ENCODE measurements at regions not wholly inside any gene's neighbourhood (a gene's known extent, or its start where the extent isn't known, plus 50 kb on each side); places are given as distances from the start of the nearest gene placed in this dataset.

GRCh38 chrX:26747877-26748276, 531.9 kb downstream of the MAGEB5 start:
- TF ChIP-seq CTCF (conservative IDR thresholded peaks at IDR 0.05; ENCODE audit: low read length), result no peak
- H3K4me3 ChIP-seq (ENCODE audit: low read length), result no peak overlapping the region
- DNase-seq (ENCODE audit: low read depth), result no peak

DNA sequence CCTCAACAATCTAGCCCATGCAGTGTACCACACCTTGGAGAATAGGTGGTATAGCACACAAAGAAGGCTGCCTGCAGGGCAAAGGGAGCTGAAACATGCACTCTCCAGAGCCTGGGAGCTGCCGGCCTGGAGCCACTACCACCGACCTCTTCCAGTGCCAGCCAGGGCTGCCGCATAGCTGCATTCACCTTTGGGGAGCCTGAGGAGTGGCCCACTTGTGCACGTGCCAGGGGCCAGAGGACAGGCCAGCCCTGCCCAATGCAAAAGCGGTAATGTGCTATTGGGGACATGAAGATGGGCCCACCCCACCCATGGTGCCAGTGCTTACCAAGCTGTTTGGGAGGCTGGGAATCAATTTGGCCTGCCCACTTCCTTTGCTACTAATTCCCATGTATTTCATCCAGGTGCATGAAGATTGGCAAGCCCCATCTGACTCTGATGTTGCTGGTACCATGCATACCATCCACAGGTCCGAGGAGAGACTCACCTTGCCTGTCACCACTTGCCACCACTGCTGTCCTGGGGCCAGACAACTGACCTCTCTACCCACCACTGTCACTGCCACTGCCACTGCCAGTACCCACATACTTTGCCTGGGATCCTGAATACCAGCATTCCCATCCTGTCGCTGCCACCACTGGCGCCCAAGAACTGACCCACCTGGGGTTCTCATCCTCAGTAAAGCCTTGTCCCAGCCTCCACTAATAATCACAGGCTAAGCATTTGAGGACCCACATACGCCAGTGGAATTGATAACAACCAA, 506.9 kb downstream of the MAGEB5 start:
- no peak for TF ChIP-seq CTCF (conservative IDR thresholded peaks at IDR 0.05; ENCODE audit: low read length)
- no peak for DNase-seq (ENCODE audit: low read depth)
- H3K4me3 ChIP-seq (ENCODE audit: low read length), result no peak overlapping the region

DNA sequence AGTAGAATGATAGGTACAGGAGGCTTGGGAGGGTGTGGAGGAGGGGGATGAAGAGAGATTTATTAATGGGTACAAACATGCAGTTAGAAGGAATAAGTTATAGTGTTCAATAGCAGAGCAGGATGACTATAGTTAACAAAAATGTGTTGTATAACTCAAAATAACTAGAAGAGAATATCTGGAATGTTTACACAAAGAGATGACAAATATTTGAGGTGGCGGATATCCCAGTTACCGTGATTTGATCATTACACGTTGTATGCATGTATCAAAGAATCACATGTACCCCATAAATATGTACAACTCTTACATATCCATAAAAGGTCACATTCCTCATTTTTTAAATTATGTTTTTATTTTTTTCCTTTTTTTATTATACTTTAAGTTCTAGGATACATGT, 456.6 kb downstream of the MAGEB5 start:
- no peak for TF ChIP-seq CTCF (conservative IDR thresholded peaks at IDR 0.05; ENCODE audit: low read length)
- no peak overlapping the region for H3K4me3 ChIP-seq (ENCODE audit: low read length)
- no peak for DNase-seq (ENCODE audit: low read depth)

GRCh38 chrX:26670521-26670920, 454.6 kb downstream of the MAGEB5 start:
- no peak for DNase-seq (ENCODE audit: low read depth)
- TF ChIP-seq CTCF (conservative IDR thresholded peaks at IDR 0.05; ENCODE audit: low read length), result no peak
- H3K4me3 ChIP-seq (ENCODE audit: low read length), result no peak overlapping the region

DNA sequence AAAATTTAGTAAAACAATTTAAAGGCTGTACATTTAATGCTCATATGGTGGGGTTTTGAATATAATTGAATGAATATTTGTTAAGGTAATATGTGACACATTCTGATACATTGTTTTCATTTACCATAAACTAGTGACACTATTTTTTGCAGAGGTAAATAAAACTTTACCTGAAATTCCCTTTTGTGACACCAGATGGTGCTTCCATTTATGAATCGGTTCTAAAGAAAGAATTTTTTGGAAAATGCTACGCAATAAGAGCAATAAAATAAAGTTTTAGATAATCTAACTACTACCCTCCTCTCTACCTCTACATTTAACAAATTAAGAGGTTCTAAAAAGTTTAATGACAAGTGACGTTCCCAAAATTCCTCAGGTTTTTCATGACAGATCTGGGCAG, 448.9 kb downstream of the MAGEB5 start:
- no peak for DNase-seq (ENCODE audit: low read depth)
- H3K4me3 ChIP-seq (ENCODE audit: low read length), result no peak overlapping the region
- no peak for TF ChIP-seq CTCF (conservative IDR thresholded peaks at IDR 0.05; ENCODE audit: low read length)

DNA sequence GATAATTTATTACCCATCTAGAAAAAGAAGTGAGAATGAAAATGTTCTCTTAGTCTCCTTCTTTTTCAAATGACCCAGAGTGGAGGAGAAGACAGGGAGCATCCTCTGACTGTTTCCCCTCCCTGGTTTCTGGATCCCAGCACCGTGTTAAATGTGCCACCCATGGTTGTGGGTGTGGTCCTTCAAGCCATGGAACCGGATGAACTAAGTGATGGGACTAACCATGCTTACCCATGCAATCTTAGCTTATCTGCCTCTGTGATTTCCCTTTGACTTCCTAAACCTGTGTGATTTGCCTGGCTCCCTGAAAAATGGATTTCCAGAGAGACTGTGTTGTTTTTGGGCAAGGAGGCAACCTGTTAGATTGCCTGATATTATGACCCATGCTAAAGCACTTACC, 437.1 kb downstream of the MAGEB5 start:
- no peak for DNase-seq (ENCODE audit: low read depth)
- no peak for TF ChIP-seq CTCF (conservative IDR thresholded peaks at IDR 0.05; ENCODE audit: low read length)
- H3K4me3 ChIP-seq (ENCODE audit: low read length), result no peak overlapping the region

DNA sequence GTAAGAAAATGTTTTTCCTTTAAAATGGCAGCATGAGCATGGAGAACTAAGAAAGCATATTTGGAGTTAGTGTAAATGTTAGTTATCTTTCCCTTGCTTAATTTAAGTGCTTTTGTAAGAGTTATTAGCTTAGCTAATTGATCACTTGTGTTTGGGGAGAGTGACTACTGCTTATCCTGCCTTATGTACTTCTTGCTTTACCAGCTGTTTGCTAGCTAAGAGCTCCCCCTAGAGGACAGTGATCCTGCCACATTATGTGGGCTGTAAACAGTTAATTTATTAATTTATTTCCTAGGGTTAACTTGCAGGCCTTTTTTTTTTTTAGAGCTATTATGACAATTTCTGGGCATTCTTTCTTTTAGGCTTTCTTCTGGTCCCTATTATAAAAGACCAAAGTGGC, 435.8 kb downstream of the MAGEB5 start:
- no peak for DNase-seq (ENCODE audit: low read depth)
- H3K4me3 ChIP-seq (ENCODE audit: low read length), result no peak overlapping the region
- no peak for TF ChIP-seq CTCF (conservative IDR thresholded peaks at IDR 0.05; ENCODE audit: low read length)
